ENCODE measurements at regions not wholly inside any gene's neighbourhood (a gene's known extent, or its start where the extent isn't known, plus 50 kb on each side); places are given as distances from the start of the nearest gene placed in this dataset.
"Not testable (repeated sequence)": the region's sequence is repeated elsewhere in the genome, so short reads cannot be mapped to it uniquely, and the experiment has no call there.

DNA sequence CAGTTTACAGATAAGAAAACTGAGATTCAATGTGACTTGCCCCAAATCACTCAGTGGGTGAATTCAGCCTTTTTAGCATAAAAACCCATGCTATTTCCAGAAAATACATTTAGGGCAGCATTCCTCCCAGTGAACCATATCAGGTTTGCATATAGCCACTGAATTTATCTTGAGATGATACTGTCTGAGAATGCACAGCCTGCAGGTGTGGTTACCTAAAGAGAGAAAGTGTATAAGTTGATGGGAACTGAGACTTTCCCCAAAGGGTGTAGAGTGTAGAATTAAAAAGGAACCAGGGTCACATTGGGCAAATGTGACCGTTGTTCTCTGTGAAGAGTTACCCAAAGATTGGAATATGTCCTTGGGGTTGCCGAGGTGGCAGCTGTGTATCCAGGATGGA, 100.0 kb upstream of the PIK3R1 start:
- DNase-seq (ENCODE audit: low read depth in 2 of 2), result no peak

- DNase-seq (ENCODE audit: low read depth in 2 of 2), result no peak
Observed at GRCh38 chr5:68114378-68115040, 101.0 kb upstream of the PIK3R1 start.

DNA sequence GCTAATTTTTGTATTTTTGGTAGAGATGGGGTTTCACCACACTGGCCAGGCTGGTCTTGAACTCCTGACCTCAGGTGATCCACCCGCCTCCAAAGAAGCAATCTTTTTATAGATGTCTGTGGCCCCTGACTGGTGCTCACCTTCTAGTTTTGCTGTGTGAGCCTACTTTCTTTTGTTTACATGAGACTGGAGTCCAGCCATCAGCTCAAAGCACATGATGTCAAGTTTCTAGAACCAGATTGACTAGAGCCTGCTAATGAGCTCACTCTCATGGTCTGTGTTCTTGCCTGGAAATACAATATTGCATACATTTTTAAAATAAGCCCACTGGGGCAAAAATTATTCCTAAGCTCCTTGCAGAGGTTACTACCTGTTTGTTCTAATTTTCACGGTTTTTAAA, 102.9 kb upstream of the PIK3R1 start:
- DNase-seq (ENCODE audit: low read depth in 2 of 2), result no peak

GRCh38 chr5:68110894-68111293, 104.7 kb upstream of the PIK3R1 start:
- DNase-seq (ENCODE audit: low read depth in 2 of 2), result no peak

DNA sequence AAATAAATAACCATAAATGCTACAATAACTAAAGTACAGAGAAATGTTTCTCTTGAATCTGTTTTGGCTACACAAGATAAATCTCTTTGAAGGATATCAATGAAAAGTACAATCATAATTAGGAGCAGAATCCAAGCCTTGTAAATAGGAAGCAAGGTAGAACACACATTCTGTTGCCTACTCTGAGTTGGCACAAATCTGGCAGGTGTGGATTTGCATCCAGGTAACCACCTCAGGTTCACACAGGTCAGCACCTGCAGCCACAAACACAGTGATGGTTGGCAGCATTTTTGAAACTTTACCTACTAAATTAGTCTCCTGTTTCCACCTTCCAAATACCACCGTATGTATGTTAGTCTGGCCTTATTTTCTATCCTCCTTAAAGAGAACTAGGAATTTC, 105.3 kb upstream of the PIK3R1 start:
- no peak for DNase-seq (ENCODE audit: low read depth in 2 of 2)

DNA sequence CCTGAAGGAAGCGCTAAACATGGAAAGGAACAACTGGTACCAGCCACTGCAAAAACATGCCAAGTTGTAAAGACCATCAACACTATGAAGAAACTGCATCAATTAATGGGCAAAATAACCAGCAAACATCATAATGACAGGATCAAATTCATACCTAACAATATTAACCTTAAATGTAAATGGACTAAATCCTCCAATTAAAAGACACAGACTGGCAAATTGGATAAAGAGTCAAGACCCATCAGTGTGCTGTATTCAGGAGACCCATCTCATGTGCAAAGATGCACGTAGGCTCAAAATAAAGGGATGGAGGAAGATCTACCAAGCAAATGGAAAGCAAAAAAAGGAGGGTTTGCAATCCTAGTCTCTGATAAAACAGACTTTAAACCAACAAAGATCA, 111.3 kb upstream of the PIK3R1 start:
- not testable (repeated sequence) for DNase-seq (ENCODE audit: low read depth in 2 of 2)

DNA sequence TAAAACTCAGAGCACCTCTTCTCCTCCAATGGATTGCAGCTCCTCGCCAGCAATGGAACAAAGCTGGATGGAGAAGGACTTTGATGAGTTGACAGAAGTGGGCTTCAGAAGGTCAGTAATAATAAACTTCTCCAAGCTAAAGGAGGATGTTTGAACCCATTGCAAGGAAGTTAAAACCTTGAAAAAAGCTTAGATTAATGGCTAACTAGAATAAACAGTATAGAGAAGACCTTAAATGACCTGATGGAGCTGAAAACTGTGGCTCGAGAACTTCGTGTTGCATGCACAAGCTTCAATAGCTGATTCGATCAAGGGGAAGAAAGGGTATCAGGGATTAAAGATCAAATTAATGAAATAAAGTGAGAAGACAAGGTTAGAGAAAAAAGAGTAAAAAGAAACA, 112.3 kb upstream of the PIK3R1 start:
- DNase-seq (ENCODE audit: low read depth in 2 of 2), result not testable (repeated sequence)

DNA sequence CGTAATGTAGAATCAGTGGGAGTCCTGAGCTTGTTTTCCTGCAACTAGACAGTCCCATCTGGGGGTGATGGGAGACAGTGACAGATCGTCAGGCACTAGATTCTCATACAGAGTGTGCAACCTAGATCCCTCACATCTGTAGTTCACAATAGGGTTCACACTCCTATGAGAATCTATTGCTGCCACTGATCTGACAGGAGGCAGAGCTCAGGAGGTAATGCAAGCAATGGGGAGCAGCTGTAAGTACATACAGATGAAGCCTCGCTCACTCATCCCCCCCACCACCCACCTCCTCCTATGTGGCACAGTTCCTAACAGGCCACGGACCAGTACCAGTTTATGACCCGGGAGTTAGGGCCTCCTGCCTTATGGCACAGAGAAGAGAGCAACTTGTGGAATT, 116.2 kb upstream of the PIK3R1 start:
- no peak for DNase-seq (ENCODE audit: low read depth in 2 of 2)

- DNase-seq (ENCODE audit: low read depth in 2 of 2), result no peak
Observed at GRCh38 chr5:68093455-68094159, 121.9 kb upstream of the PIK3R1 start.

GRCh38 chr5:68088302-68088701, 127.3 kb upstream of the PIK3R1 start:
- DNase-seq (ENCODE audit: low read depth in 2 of 2), result no peak

DNA sequence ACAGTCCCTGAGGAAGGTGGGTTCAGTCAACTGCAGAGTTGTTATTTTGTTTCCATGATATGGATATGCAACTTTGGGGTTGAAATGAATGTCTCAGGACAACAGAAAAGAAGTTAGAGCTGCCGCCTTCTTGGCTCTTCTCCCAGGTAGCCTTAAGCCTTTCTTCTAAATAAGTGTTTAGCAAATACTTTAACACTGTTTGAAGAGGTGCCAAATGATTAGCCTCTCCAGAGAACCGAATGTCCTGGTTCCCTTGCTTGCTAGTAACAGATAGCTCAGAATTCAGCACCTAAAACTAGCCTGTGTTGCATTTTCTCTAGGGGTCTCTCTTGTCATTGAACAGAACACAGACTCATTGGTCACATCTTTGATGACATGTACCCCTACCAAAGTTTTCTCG, 127.7 kb upstream of the PIK3R1 start:
- DNase-seq (ENCODE audit: low read depth in 2 of 2), result no peak

- DNase-seq (ENCODE audit: low read depth in 2 of 2), result no peak
Observed at GRCh38 chr5:68086857-68087256, 128.7 kb upstream of the PIK3R1 start.

DNA sequence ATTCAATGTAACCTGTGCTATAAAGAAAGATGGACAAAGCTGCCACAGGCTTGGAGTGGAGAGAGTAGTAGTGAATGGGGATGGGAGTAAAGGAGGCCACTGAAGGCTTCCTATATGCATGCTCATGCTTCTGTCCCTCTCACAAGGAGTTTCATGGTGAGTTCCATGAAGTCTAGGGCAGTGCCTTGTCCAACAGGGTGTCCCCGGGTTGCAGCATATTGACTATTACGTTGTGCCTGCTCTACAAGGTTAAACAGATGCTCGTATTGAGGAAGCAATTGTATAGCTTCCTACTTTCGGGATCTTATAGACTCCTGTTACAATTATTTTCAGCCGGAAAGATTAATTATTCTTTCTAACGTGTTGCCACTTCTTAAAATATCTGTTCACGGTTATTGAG, 129.1 kb upstream of the PIK3R1 start:
- no peak for DNase-seq (ENCODE audit: low read depth in 2 of 2)

DNA sequence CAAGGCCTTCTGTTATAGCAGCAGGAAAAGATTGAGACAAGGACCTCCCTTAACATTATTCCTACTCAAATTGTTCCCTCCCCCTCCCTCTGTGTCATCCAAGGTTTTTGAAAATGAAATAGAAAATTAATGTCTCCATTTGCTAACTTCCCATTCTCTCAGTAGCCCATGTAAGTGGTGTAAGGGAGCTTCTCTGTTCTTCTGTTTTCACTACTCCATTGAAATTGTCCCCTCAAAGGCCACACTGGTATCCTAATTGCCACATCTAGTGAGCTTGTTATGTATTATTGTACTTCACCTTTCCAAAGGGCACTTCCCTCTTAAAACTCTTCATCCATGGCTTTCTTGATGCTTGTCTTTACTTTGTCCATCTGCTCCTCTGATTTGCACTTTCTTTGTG, 131.2 kb upstream of the PIK3R1 start:
- DNase-seq (ENCODE audit: low read depth in 2 of 2), result no peak

DNA sequence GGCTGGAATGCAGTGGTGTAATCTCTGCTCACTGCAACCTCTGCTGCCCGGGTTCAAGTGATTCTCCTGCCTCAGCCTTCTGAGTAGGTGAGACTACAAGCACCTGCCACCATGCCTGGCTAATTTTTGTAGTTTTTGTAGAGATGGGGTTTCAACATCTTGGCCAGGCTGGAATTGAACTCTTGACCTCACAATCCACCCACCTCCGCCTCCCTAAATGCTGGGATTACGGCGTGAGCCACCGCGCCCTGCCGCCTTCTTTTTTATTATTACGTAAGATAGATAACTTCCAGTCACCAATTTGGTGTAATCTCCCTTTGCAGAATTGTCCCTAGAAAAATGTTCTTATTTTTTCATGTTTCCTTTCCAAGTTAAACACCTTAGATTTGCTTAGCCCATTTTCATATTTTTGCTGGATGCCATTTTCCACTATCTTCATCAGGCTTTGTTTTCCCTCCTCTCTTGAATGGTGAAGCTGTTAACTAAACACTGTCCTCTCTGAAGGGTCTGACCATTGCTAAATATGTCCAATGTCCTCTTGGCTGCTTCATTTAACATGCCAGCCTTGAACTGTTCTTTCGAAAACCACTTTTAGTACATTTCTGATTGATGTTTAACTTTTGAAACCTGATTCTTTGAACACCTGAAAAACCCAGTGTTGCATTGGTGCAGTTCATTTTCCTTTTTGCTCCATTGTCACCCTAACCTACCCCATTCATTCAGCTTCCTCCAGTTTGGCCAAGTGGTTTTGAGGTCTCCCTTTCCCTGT, 135.1 kb upstream of the PIK3R1 start:
- no peak for DNase-seq (ENCODE audit: low read depth in 2 of 2)

GRCh38 chr5:68077349-68077894, 138.1 kb upstream of the PIK3R1 start:
- no peak for DNase-seq (ENCODE audit: low read depth in 2 of 2)

GRCh38 chr5:68074633-68075032, 140.9 kb upstream of the PIK3R1 start:
- DNase-seq (ENCODE audit: low read depth in 2 of 2), result no peak

- DNase-seq (ENCODE audit: low read depth in 2 of 2), result no peak
Observed at GRCh38 chr5:68074048-68074632, 141.4 kb upstream of the PIK3R1 start.

GRCh38 chr5:68071736-68072135, 143.8 kb upstream of the PIK3R1 start:
- DNase-seq (ENCODE audit: low read depth in 2 of 2), result no peak

DNA sequence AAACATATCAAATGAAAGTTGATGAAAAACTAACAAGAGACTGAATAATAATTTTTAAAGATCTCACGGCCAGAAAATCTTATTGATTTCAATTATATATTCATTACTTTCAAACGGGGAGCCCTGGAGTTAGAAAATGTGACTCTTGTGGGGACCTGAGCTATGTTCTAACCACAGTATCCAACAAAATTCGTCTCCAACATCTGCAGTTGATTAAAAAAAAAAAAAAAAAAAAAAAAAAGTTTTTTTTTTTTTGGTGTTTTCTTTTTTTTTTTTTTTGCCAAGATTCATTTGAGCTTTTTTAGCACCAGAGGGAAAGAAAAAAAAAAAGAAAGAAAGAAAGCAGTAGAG, 144.3 kb upstream of the PIK3R1 start:
- no peak for DNase-seq (ENCODE audit: low read depth in 2 of 2)

DNA sequence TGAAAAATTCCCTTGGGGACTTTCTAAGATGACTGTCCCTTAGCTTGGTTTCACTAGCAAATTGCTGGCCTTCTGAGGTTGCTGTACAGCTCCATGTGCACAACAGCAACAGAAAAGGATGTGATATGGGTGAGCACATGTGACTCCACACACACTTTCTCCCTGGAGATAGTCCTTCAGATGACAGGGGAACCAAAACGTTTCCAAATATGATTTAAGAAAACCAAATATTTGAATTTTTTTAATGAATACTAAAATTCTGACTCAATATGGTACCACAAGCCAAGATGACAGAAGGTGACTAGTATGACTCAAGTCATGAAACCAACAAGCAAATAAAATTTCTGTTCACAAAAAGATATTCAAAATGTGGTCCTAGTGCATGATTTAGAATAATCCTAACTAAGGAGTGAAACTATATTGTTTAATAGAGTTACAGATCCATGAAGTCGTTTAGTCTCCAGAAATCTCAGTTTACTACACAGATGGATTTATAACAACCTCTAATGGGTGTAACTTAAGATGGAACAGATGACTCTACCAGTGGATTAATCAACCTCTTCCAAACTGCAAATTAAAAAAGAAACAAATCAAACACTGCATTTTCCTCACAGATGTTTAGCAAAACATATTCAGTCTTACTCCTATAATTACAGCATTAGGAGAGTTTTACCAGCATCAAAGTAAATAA, 144.8 kb upstream of the PIK3R1 start:
- DNase-seq (ENCODE audit: low read depth in 2 of 2), result no peak

All from activated CD8-positive, alpha-beta memory T cell treated with anti-CD3 and anti-CD28 coated beads for 4 hours (primary cell).